Naive B cell (primary cell): ENCODE measurements at regions not wholly inside any gene's neighbourhood (a gene's known extent, or its start where the extent isn't known, plus 50 kb on each side); places are given as distances from the start of the nearest gene placed in this dataset.

Source experiments
- ATAC-seq, 2 donors: fragments of 150-1000 bp; cut with Tn5 transposase; 2 replicates each; pipeline ENCODE4 v1.10.0; 2021; ENCODE audit warnings: low read depth in 2 of 2, mild to moderate bottlenecking in 2 of 2, moderate library complexity in 2 of 2
- DNase-seq: peaks from one replicate; pipeline ENCODE4 v3.0.0; 2022
- H3K27ac Mint-ChIP-seq, 6 donors: one replicate each; pipeline ENCODE4 v1.8.0; 2020 to 2022; ENCODE audit warnings: mild to moderate bottlenecking in 6 of 6, mixed read lengths in 6 of 6, moderate library complexity in 5 of 6, inconsistent platforms in 2 of 6
- H3K27me3 Mint-ChIP-seq, 3 donors: one replicate each; pipeline ENCODE4 v1.8.0; 2021 to 2022; ENCODE audit warnings: mixed read lengths in 3 of 3, mild to moderate bottlenecking in 1 of 3
- H3K36me3 Mint-ChIP-seq, 2 donors: one replicate each; pipeline ENCODE4 v1.8.0; 2020 to 2022; ENCODE audit warnings: mixed read lengths in 2 of 2, inconsistent platforms in 1 of 2, mild to moderate bottlenecking in 1 of 2
- H3K4me1 Mint-ChIP-seq, 3 donors: one replicate each; pipeline ENCODE4 v1.8.0; 2020 to 2022; ENCODE audit warnings: mixed read lengths in 3 of 3, inconsistent platforms in 1 of 3, mild to moderate bottlenecking in 1 of 3, moderate library complexity in 1 of 3
- H3K4me3 Mint-ChIP-seq, 8 donors: one replicate each; pipeline ENCODE4 v1.8.0; 2020 to 2022; ENCODE audit warnings: mild to moderate bottlenecking in 8 of 8, mixed read lengths in 8 of 8, moderate library complexity in 8 of 8, inconsistent platforms in 2 of 8
- H3K9me3 Mint-ChIP-seq, 7 donors: one replicate each; pipeline ENCODE4 v1.8.0; 2020 to 2022; ENCODE audit warnings: mixed read lengths in 7 of 7, mild to moderate bottlenecking in 5 of 7, inconsistent platforms in 2 of 7, moderate library complexity in 1 of 7

DNA sequence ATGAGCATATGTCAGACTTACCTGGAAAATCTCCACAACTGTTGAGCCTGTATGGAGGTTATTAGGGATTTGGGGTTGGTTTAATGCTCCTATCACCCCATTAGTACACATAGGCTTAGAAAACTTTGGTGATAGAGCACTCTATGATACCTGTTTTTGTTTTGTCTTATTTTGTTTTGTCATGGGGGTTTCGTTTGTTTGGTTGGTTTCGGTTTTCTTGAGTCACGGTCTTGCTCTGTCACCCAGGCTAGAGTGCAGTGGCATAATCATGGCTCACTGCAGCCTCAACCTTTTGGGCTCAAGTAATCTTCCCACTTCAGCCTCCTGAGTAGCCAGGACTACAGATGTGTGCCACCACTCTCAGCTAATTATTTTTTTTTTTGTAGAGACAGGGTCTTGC lies 70.0 kb downstream of the MZT1 start:
- H3K4me3 Mint-ChIP-seq = no peak overlapping the region
- ATAC-seq (no peak), DNase-seq (no peak)
- no peaks in the 10 kb centered on the region for H3K4me1 Mint-ChIP-seq
- H3K27ac Mint-ChIP-seq = no peak overlapping the region
- peaks cover 0 to 5% (median 0%) of the 10 kb centered on the region in 7 donors for H3K9me3 Mint-ChIP-seq
- no peaks in the 10 kb centered on the region for H3K36me3 Mint-ChIP-seq
- H3K27me3 Mint-ChIP-seq = peaks cover 3 to 25% (median 8%) of the 10 kb centered on the region in 3 donors

DNA sequence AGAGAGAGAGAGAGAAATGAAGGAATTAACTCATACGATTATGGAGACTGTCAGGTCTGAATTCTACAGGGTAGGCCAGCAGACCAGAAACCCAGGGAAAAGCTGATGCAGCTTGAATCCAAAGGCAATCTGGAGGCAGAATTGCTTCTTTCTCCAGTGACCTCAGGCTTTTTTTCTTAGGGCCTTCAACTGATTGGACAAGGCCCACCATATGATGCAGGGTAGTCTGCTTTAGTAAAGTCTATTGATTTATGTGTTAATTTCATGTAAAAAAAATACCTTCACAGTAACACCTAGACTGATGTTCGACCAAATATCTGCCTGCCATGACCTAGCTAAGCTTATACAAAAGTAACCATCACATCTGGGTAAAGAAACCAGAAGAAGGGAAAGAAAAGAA lies 71.1 kb downstream of the MZT1 start:
- ATAC-seq (no peak), DNase-seq (no peak)
- no peaks in the 10 kb centered on the region for H3K4me1 Mint-ChIP-seq
- H3K4me3 Mint-ChIP-seq = no peak overlapping the region
- peaks cover 0 to 5% (median 0%) of the 10 kb centered on the region in 7 donors for H3K9me3 Mint-ChIP-seq
- no peaks in the 10 kb centered on the region for H3K36me3 Mint-ChIP-seq
- H3K27me3 Mint-ChIP-seq = peaks cover 5 to 25% (median 8%) of the 10 kb centered on the region in 3 donors
- no peak overlapping the region for H3K27ac Mint-ChIP-seq

DNA sequence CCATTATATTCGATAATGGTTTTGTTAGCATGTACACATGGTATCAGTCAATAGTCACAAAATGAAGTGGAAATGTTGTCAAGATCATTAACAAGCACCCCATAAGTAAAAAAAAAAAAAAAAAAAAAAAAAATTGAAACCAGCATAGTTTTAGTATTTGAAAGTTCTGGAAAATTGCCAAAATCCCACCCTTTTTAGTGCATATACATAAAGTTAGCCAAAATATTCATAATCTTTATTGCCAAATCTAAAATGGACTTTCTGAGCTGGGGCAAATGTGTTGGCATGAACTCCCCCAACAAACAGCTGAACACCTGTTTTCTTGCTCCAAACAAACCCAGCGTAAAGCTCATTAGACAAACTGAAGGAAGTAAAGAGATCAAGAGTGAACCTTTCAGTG lies 73.9 kb downstream of the MZT1 start:
- Mint-ChIP-seq H3K27ac (no peak overlapping the region), H3K9me3 (peaks cover 0 to 5% (median 0%) of the 10 kb centered on the region in 7 donors), H3K4me1 (no peaks in the 10 kb centered on the region), H3K27me3 (peaks cover 5 to 20% (median 8%) of the 10 kb centered on the region in 3 donors), H3K4me3 (no peak overlapping the region), H3K36me3 (no peaks in the 10 kb centered on the region)
- no peak for DNase-seq
- ATAC-seq = no peak

DNA sequence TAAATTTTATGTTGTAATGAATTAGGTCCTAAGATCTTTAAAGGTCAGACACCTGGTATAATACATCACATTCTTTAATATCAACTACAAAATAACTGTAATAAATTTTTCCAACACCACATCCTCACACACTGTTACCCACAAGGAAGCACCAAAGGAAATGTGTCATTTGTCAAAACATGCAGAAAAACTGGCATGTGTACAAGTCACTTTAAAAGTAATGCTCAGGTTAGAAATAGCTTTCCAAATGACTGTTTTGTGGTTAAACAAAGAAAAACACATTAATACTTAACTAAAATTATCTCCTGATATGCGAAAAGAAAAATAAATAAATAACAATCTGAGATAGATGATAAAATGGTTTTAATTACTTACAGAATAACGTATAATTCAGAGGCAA lies 74.7 kb downstream of the MZT1 start:
- no peak for DNase-seq
- no peak overlapping the region for H3K4me3 Mint-ChIP-seq
- ATAC-seq = no peak
- no peak overlapping the region for H3K27ac Mint-ChIP-seq
- no peaks in the 10 kb centered on the region for H3K36me3 Mint-ChIP-seq
- peaks cover 5 to 16% (median 8%) of the 10 kb centered on the region in 3 donors for H3K27me3 Mint-ChIP-seq
- H3K9me3 Mint-ChIP-seq = peaks cover 0 to 2% (median 0%) of the 10 kb centered on the region in 7 donors
- no peaks in the 10 kb centered on the region for H3K4me1 Mint-ChIP-seq

DNA sequence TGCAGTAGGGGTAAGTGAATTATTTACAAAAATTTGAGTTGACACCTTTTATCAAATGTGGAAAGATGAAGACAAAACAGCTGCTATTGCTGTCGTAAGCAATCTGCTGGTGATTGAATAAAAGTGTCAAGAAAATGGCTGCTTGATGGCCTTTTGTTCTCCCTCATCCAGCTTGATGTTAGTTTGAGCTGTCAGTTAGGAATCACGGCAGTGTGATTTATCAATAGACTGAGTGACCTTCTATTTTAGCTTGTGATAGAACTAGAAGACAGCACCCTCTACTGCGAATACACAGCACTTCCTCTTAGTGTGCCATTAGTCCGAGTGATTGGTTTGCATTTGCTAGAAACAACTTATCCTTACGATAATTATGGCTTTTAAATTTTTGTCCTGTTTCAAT lies 76.3 kb downstream of the MZT1 start:
- no peaks in the 10 kb centered on the region for H3K36me3 Mint-ChIP-seq
- ATAC-seq = no peak
- H3K27ac Mint-ChIP-seq = no peak overlapping the region
- no peak for DNase-seq
- H3K9me3 Mint-ChIP-seq = peaks cover 0 to 2% (median 0%) of the 10 kb centered on the region in 7 donors
- no peak overlapping the region for H3K4me3 Mint-ChIP-seq
- H3K27me3 Mint-ChIP-seq = peaks cover 5 to 16% (median 8%) of the 10 kb centered on the region in 3 donors
- no peaks in the 10 kb centered on the region for H3K4me1 Mint-ChIP-seq

DNA sequence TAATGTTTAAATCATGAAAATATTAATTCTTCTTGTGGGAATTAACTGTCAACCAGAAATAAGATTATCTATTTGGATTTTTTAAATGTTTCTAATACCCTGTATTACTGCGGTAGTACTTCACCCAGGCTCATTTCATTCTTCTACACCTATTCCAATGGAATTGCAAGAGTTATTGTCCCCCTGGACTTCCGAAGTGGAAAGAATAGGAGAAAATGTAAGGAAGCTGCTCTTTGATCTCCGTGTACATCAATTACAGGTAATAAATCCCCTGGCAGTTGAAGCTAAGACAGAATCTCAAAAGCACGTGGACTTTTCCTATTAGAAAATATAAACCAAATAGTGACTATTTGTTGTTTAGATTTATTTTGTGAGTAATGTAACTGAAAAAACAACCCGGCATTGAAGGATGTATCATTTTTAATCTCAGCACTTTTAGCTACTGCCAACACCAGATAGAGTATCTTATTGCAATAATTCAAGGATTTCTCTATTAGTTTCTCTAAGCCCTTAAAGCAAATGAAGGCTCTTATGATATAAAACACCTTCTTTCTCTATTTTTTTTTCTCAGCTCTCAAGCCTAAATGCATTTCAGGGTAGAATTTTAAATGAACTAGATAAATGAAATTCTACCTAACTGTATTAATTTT lies 77.3 kb downstream of the MZT1 start:
- no peak for DNase-seq
- no peaks in the 10 kb centered on the region for H3K36me3 Mint-ChIP-seq
- H3K27me3 Mint-ChIP-seq = peaks cover 5 to 17% (median 8%) of the 10 kb centered on the region in 3 donors
- no peak for ATAC-seq
- H3K4me1 Mint-ChIP-seq = no peaks in the 10 kb centered on the region
- H3K4me3 Mint-ChIP-seq = no peak overlapping the region
- H3K9me3 Mint-ChIP-seq = no peaks in the 10 kb centered on the region
- H3K27ac Mint-ChIP-seq = no peak overlapping the region

DNA sequence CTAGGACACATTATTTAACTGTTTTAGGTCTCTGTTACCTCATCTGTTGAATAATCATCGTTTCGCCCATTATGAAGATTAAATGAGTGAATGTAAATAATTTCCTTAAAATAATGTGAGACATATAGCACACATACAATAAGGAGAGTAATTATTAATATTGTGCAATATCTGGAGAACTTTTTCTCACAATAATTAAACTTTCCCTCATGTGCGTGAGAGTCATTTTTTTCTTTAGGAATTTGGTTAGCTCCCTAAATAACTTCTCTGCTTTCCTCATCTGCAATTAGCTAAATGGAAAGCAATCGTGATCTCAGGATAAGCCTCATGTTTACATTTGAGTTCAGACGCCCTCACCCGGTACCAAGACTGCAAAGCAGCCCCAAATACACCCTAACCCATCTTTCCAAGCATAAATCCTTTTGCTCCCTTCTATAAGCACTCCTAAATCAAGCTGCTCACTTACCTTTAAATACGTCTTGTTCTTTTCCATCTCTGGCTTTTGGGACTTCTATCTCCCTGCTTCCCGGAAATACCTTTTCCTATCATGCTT lies 78.8 kb downstream of the MZT1 start:
- ATAC-seq (no peak), DNase-seq (no peak)
- Mint-ChIP-seq H3K4me3 (no peak overlapping the region), H3K27me3 (peaks cover 3 to 12% (median 11%) of the 10 kb centered on the region in 3 donors), H3K27ac (no peak overlapping the region), H3K9me3 (no peaks in the 10 kb centered on the region), H3K4me1 (no peaks in the 10 kb centered on the region), H3K36me3 (no peaks in the 10 kb centered on the region)

DNA sequence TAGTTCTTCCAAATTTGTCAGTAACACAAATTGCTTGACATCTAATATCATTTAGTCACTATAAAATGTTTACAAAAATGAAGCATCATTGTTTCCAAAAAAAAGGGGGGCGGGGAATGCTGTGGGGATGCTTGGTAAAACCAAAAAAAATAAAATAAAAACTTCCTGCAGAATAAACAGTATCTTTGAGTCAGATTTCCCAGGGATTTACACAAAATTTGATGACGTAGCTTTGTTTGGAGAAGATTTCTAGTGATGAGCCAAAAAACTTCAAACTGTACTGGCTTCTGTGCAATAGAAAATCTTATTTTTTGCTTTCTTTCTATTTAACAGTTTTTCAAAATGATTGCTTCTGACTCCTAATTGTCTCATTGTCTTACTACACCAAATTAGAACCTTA lies 80.0 kb downstream of the MZT1 start:
- no peak overlapping the region for H3K4me3 Mint-ChIP-seq
- H3K27ac Mint-ChIP-seq = no peak overlapping the region
- no peaks in the 10 kb centered on the region for H3K9me3 Mint-ChIP-seq
- no peaks in the 10 kb centered on the region for H3K36me3 Mint-ChIP-seq
- H3K4me1 Mint-ChIP-seq = no peaks in the 10 kb centered on the region
- ATAC-seq (no peak), DNase-seq (no peak)
- peaks cover 0 to 10% (median 9%) of the 10 kb centered on the region in 3 donors for H3K27me3 Mint-ChIP-seq

DNA sequence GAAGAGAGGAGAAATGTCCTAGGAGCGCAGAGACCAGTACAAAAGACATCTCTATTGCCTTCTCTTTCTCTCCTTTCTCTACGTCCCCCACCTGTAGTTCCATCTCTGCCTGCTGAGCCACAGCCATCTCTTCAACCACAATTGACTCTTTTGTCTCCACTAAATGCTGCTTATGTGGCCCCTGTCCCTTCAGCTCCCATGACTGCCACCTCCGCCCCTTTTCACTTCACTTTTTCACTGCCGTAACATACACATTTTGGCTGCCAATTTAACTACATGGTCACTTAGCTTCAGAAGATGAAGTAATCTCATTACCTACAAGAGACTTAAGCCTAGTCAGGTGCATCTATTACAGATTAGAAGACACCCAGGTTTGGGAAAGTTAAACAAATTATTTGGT lies 81.9 kb downstream of the MZT1 start:
- no peak overlapping the region for H3K4me3 Mint-ChIP-seq
- H3K9me3 Mint-ChIP-seq = no peaks in the 10 kb centered on the region
- DNase-seq = no peak
- H3K36me3 Mint-ChIP-seq = no peaks in the 10 kb centered on the region
- peak overlapping the region in 2 of 6 donors; percentile 1 to 41 for H3K27ac Mint-ChIP-seq
- H3K4me1 Mint-ChIP-seq = no peaks in the 10 kb centered on the region
- H3K27me3 Mint-ChIP-seq = peaks cover 0 to 10% (median 6%) of the 10 kb centered on the region in 3 donors
- no peak for ATAC-seq

DNA sequence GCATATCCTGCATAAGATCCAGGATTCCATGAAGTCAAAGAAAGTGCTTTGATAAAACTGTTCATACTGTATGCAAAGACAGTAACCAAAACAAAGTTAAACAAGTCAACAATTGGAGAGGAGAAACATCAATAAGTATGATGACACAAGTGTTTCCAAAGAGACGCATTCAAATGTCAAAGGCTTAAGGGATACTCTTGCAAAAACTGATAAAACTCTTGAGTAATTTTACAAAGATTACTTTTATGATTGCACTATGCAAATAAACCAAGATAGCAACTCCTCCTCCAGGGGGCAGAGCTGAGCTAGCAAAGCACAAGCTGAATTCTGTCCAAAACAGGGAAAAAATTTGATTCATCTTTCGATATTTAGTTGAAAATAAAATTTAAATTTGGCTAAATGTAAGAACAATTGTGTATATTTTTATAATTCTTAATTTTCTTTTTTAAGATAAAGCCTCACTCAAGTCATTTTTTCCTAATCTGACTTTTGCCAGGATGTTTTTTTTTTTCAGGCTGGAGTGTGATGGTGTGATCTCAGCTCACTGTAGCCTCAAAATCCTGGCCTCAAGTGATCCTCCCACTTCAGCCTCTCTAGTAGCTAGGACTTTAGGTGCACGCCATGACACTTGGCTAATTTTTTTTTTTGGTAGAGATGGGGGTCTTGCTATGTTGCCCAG lies 84.0 kb downstream of the MZT1 start:
- Mint-ChIP-seq H3K27me3 (peaks cover 0 to 7% (median 6%) of the 10 kb centered on the region in 3 donors), H3K4me1 (no peaks in the 10 kb centered on the region), H3K27ac (no peak overlapping the region), H3K9me3 (no peaks in the 10 kb centered on the region), H3K36me3 (no peaks in the 10 kb centered on the region), H3K4me3 (no peak overlapping the region)
- no peak for ATAC-seq
- peak; percentile 1 for DNase-seq

DNA sequence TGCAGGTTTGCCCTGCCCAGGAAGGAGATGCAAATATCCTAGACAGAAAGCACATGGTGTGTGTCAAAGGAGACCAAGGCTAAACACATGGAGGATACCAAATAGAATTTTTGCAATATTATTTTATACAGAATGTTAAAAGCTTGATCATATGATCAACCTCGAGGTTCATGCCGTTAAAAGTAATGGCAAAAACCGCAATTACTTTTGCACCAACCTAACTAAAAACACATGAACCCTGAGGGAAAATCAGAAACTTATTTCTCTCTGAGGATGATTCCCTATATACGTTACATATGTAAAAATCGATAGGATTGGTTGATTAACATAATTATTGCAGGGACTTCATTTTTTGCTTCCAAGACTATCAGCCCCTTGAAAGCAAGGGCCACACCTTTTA lies 88.1 kb downstream of the MZT1 start:
- no peaks in the 10 kb centered on the region for H3K9me3 Mint-ChIP-seq
- H3K27ac Mint-ChIP-seq = no peak overlapping the region
- no peak for DNase-seq
- no peak overlapping the region for H3K4me3 Mint-ChIP-seq
- no peaks in the 10 kb centered on the region for H3K36me3 Mint-ChIP-seq
- peaks cover 0 to 3% (median under 1%) of the 10 kb centered on the region in 3 donors for H3K27me3 Mint-ChIP-seq
- no peak for ATAC-seq
- no peaks in the 10 kb centered on the region for H3K4me1 Mint-ChIP-seq

DNA sequence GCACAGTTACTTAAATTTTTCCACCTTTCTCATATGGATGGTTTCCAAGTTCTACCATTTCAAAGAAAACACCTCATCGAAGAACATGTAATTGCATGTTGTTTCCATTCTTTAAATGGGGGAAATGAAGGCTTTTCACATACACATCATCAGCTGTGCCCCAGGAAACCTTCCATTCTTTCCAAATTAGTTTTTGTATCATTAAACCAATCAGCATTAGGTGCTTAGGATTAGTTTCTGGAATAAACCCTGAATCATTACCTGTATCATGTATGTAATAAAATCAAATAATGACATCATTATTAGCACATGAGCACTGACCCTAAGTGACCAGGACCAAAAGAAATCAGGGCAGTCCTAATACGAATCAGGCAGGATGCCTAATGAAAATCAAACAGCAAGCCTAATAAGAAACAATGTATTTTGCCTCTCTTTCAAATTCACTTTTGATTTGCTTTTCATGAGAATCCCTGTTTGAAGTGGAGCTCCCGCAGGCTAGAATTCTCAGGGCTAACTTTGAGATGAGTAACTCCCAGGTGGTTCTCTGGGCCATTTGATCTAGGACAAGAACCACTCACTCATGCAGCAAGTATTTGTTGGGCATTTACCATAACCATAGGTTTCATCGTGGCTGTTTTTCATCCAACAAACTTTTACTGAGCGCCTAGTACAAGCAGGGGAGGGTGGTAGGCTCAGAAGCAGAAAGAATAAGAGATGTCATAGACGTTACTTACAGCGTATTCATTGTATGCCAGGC lies 89.2 kb downstream of the MZT1 start:
- Mint-ChIP-seq H3K9me3 (no peaks in the 10 kb centered on the region), H3K36me3 (no peaks in the 10 kb centered on the region), H3K27me3 (peaks cover 0 to 3% (median 0%) of the 10 kb centered on the region in 3 donors), H3K4me1 (no peaks in the 10 kb centered on the region), H3K27ac (no peak overlapping the region), H3K4me3 (no peak overlapping the region)
- ATAC-seq (no peak), DNase-seq (no peak)

DNA sequence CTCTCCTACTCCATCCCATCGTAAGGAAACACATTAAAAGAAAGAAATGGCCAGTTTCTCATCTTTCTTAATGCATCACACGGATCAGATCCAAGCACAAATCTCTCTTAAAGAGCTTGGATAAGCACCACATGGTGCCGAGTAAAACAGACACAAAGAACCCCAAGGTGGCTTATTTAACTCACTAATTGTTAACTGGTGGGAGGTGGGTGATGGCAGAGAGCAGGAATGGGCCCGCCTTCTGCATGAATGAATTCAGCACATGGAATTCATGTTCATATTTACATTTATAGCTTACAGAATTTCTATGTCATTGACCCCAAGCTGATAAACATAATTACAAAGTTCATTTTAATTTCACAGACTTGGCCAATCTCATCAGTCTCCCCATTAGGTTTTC lies 89.9 kb downstream of the MZT1 start:
- Mint-ChIP-seq H3K4me3 (no peak overlapping the region), H3K27me3 (peaks cover 0 to 3% (median 0%) of the 10 kb centered on the region in 3 donors), H3K27ac (no peak overlapping the region), H3K9me3 (no peaks in the 10 kb centered on the region), H3K36me3 (no peaks in the 10 kb centered on the region), H3K4me1 (no peaks in the 10 kb centered on the region)
- ATAC-seq = no peak
- DNase-seq = no peak
